ENCODE measurements at regions not wholly inside any gene's neighbourhood (a gene's known extent, or its start where the extent isn't known, plus 50 kb on each side); places are given as distances from the start of the nearest gene placed in this dataset.

- Histone ChIP-seq H3K9me1 (replicated peaks; ENCODE audit: control insufficient read depth, extremely low read depth, insufficient read depth, low read length) (no peaks in the 10 kb centered on the region), H2AFZ (ENCODE audit: low read depth, low read length) (no peak overlapping the region), H3K27ac (ENCODE audit: insufficient read depth, low read depth, low read length) (no peak overlapping the region), H3K36me3 (ENCODE audit: control insufficient read depth in 2 of 2, extremely low read depth in 1 of 2, insufficient read depth in 2 of 2, low read length in 2 of 2) (no peaks in the 10 kb centered on the region), H3K79me2 (ENCODE audit: control insufficient read depth, insufficient read depth, low read length) (no peaks in the 10 kb centered on the region), H3K9ac (replicated peaks; ENCODE audit: extremely low read depth, insufficient read depth, low read length) (no peak overlapping the region), H3K9me3 (replicated peaks; ENCODE audit: control insufficient read depth, insufficient read depth, low read length) (no peaks in the 10 kb centered on the region), H4K20me1 (replicated peaks; ENCODE audit: control insufficient read depth, extremely low read depth, insufficient read depth, low read length) (no peaks in the 10 kb centered on the region), H3K4me1 (ENCODE audit: control insufficient read depth, extremely low read depth, insufficient read depth, low read length) (no peaks in the 10 kb centered on the region), H3K4me3 (replicated peaks in 1 of 3; ENCODE audit: insufficient read depth in 1 of 3, low read depth in 1 of 3, low read length in 3 of 3) (no peak overlapping the region), H3K27me3 (ENCODE audit: control insufficient read depth in 2 of 2, insufficient read depth in 2 of 2, low read length in 2 of 2) (no peaks in the 10 kb centered on the region), H3K4me2 (ENCODE audit: insufficient read depth, low read length) (no peak overlapping the region)
- dilution Hi-C loops (cut with MboI; ENCODE audit: extremely low pct_ligation_motif_present, low sequenced_read_pairs) (no loop called here), intact Hi-C loops (cut with micrococcal nuclease) (no loop called here)
- no peak for TF ChIP-seq EZH2 (IDR thresholded peaks at IDR 0.05; ENCODE audit: borderline replicate concordance, low read depth, low read length, severe bottlenecking)
- no peak for TF ChIP-seq CTCF (IDR thresholded peaks at IDR 0.05; ENCODE audit: extremely low read depth in 1 of 2, insufficient read depth in 1 of 2, low read depth in 1 of 2, low read length in 2 of 2)
- no peak for TF ChIP-seq FOS (IDR thresholded peaks at IDR 0.05; ENCODE audit: borderline replicate concordance, insufficient read depth, low read length)
- no peak for TF ChIP-seq POLR2A (IDR thresholded peaks at IDR 0.05; ENCODE audit: low read depth, low read length)
- no peak for TF ChIP-seq JUN (IDR thresholded peaks at IDR 0.05; ENCODE audit: borderline replicate concordance, insufficient read depth, insufficient read length, low read depth)
- TF ChIP-seq GATA2 (IDR thresholded peaks at IDR 0.05; ENCODE audit: insufficient read depth, insufficient read length, low read depth, low read length) = no peak
- no peak for TF ChIP-seq POLR2AphosphoS5 (IDR thresholded peaks at IDR 0.05; ENCODE audit: insufficient read depth, low read depth, low read length)
- FAIRE-seq (no peak), DNase-seq (ENCODE audit: low read depth, low spot score) (no peak)
- CTCF ChIA-PET = no interaction called here
- no TSS peak for BruUV-seq (replicated peaks)
- POLR2A ChIA-PET = no interaction called here
Observed at GRCh38 chr20:40463171-40463570, 225.9 kb downstream of the MAFB start.

- dilution Hi-C loops (cut with MboI; ENCODE audit: extremely low pct_ligation_motif_present, low sequenced_read_pairs) (no loop called here), intact Hi-C loops (cut with micrococcal nuclease) (no loop called here)
- no peaks in the 10 kb centered on the region for H3K79me2 ChIP-seq (ENCODE audit: control insufficient read depth, insufficient read depth, low read length)
- BruUV-seq (replicated peaks) = no TSS peak
- POLR2A ChIA-PET = no interaction called here
- no peaks in the 10 kb centered on the region for H3K9me1 ChIP-seq (replicated peaks; ENCODE audit: control insufficient read depth, extremely low read depth, insufficient read depth, low read length)
- no peak overlapping the region for H3K27ac ChIP-seq (ENCODE audit: insufficient read depth, low read depth, low read length)
- no peak overlapping the region for H3K4me3 ChIP-seq (replicated peaks in 1 of 3; ENCODE audit: insufficient read depth in 1 of 3, low read depth in 1 of 3, low read length in 3 of 3)
- H2AFZ ChIP-seq (ENCODE audit: low read depth, low read length) = no peak overlapping the region
- H3K36me3 ChIP-seq (ENCODE audit: control insufficient read depth in 2 of 2, extremely low read depth in 1 of 2, insufficient read depth in 2 of 2, low read length in 2 of 2) = no peaks in the 10 kb centered on the region
- no peaks in the 10 kb centered on the region for H3K27me3 ChIP-seq (ENCODE audit: control insufficient read depth in 2 of 2, insufficient read depth in 2 of 2, low read length in 2 of 2)
- CTCF ChIA-PET = no interaction called here
- H3K9me3 ChIP-seq (replicated peaks; ENCODE audit: control insufficient read depth, insufficient read depth, low read length) = no peaks in the 10 kb centered on the region
- DNase-seq (ENCODE audit: low read depth, low spot score) = no peak
- H3K9ac ChIP-seq (replicated peaks; ENCODE audit: extremely low read depth, insufficient read depth, low read length) = no peak overlapping the region
- H4K20me1 ChIP-seq (replicated peaks; ENCODE audit: control insufficient read depth, extremely low read depth, insufficient read depth, low read length) = no peaks in the 10 kb centered on the region
- no peaks in the 10 kb centered on the region for H3K4me1 ChIP-seq (ENCODE audit: control insufficient read depth, extremely low read depth, insufficient read depth, low read length)
- FAIRE-seq = no peak
- no peak overlapping the region for H3K4me2 ChIP-seq (ENCODE audit: insufficient read depth, low read length)
- TF ChIP-seq FOS (IDR thresholded peaks at IDR 0.05; ENCODE audit: borderline replicate concordance, insufficient read depth, low read length) = no peak
- TF ChIP-seq, protein P1, sequence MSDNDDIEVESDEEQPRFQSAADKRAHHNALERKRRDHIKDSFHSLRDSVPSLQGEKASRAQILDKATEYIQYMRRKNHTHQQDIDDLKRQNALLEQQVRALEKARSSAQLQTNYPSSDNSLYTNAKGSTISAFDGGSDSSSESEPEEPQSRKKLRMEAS (IDR thresholded peaks at IDR 0.05; ENCODE audit: insufficient read depth, insufficient read length) = no peak
- TF ChIP-seq POLR2AphosphoS5 (IDR thresholded peaks at IDR 0.05; ENCODE audit: insufficient read depth, low read depth, low read length) = no peak
- no peak for TF ChIP-seq GATA2 (IDR thresholded peaks at IDR 0.05; ENCODE audit: insufficient read depth, insufficient read length, low read depth, low read length)
- TF ChIP-seq EZH2 (IDR thresholded peaks at IDR 0.05; ENCODE audit: borderline replicate concordance, low read depth, low read length, severe bottlenecking) = no peak
- TF ChIP-seq CTCF (IDR thresholded peaks at IDR 0.05; ENCODE audit: extremely low read depth in 1 of 2, insufficient read depth in 1 of 2, low read depth in 1 of 2, low read length in 2 of 2) = no peak
- no peak for TF ChIP-seq MYC (IDR thresholded peaks at IDR 0.05; ENCODE audit: low read depth, low read length)
- TF ChIP-seq JUN (IDR thresholded peaks at IDR 0.05; ENCODE audit: borderline replicate concordance, insufficient read depth, insufficient read length, low read depth) = no peak
Observed at GRCh38 chr20:40462566-40462965, 226.5 kb downstream of the MAFB start.
